ENCODE measurements at regions not wholly inside any gene's neighbourhood (a gene's known extent, or its start where the extent isn't known, plus 50 kb on each side); places are given as distances from the start of the nearest gene placed in this dataset.

DNA sequence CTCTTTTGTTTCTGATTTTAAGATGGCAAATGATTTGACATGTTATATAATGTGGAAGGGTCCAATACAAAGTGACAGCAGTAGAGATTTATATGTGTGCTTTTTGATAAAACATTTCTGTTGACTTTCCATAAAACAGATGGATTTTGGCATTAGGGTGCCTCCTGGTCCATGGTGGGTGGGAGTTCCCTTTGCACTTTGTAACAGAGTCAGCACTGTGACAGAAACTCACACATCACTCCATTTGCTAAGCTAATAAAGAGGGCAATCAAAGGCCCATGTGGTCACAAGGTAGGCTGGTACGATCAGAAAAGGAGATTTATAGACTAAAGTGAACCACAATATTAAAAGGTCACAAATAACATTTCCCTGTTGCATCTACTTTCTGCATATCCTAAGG is 93.3 kb upstream of the NT5C1B start:
- TF ChIP-seq CTCF (conservative IDR thresholded peaks at IDR 0.05; ENCODE audit: low read depth, low read length) (no peak), EZH2phosphoT487 (IDR thresholded peaks at IDR 0.05; ENCODE audit: borderline replicate concordance, low read length) (no peak)
